ENCODE measurements at regions not wholly inside any gene's neighbourhood (a gene's known extent, or its start where the extent isn't known, plus 50 kb on each side); places are given as distances from the start of the nearest gene placed in this dataset.

DNA sequence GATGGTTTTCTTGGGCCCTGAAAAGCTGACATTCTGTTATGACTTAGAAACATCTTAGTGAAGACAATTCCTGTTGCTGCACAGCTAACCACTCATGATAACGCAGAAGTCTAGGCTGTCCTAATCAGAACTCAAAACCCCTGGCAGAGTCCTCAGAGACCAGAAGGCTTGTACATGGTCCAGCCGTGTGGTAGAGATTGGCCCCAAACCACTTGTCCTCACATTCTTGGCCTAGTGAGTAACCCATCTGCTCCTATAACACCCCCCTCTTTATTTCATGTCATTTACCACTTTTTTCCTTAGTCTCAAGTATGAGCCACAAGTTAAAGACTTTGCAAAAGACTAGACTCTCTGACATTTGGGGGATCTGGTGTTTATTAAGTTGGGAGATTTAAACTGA lies 116.5 kb upstream of the ADAMTS18 start:
- DNase-seq (ENCODE audit: low read depth in 2 of 2, low spot score in 1 of 2) = no peak

DNA sequence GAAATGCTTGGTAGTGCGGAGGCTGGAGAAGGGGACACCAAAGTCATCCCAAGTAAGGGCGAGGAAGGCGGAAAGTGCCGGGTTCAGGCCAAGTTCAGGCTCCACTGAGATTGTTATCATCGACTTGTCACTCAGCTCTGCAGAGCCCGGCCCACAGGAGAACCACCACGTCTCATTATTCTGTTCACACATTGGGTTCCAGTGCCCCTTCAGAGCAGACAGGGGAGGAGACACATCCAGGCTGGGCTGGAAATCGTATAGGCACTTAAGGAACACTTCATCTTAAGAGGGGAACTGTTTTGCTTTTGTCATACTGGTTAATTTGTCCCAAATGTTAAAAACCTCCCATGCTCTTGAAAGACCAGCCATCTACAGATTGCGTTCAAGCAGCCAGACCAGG lies 118.3 kb upstream of the ADAMTS18 start:
- no peak for DNase-seq (ENCODE audit: low read depth in 2 of 2, low spot score in 1 of 2)

DNA sequence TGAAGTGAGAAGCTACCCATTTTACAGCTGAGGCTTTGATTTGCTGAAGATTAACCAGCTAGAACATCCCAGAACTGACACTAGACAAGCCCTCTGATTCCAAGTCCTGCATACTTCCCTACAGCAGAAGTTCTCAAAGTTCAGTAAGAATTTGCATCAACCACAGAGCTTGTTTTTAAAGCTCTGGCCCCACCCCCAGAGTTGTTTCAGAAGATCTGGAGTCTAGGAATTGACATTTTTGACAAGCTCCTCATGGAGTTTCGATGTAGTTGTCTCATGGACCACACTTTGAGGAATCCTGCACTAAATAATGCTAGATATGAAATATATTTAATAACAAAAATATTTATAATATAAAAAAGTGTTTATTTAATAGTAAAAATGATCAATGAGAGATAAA lies 120.3 kb upstream of the ADAMTS18 start:
- no peak for DNase-seq (ENCODE audit: low read depth in 2 of 2, low spot score in 1 of 2)

DNA sequence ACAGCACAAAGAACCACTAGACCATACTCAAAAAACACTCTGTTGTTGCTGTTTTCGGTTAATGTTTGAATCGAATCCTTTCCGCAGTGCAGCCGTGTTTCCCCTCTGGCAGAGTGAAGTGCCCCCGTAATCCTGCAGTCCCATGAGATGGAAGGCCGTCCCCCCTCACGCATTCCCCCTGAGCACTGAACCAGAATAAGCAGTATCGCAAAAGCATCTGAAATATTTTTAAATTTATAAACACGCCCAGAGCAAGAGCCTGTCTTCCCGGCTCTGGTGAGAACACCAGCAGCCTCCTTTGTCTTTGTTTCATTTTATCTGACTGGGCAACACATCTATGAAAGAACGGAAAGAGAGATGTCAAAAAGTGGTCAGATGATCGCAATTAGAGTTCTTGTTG lies 121.0 kb upstream of the ADAMTS18 start:
- DNase-seq (ENCODE audit: low read depth in 2 of 2, low spot score in 1 of 2) = no peak

DNA sequence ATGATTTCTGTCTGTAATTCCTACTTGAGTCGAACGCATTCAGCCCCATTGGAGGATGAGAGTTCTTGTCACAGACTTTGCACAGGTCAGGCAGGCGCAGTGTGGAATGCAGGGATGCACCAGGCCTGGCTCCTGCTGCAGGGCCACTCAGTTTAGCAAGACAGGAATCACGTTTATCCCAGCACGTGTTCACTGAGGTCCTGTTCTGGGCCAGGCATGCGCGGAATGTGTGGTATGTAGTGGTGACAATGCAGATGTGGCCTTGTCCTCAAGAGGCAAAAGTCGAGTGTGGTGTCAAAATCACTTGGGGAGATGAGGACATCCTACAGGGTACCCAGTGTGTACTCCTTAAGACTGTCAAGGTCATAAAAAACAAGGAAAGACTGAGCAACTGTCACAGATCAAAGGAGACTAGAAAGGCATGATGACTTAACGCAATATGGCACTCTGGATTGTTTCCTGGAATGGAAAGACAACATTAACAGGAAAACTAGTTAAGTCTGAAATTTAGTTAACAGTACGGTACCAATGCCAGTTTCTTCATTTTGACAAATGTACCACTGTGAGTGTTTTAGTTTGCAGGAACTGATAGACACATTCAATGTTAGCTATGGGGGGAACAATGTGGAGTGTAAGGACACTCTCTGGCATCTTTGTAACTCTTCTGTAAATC lies 121.5 kb upstream of the ADAMTS18 start:
- DNase-seq (ENCODE audit: low read depth in 2 of 2, low spot score in 1 of 2) = no peak

DNA sequence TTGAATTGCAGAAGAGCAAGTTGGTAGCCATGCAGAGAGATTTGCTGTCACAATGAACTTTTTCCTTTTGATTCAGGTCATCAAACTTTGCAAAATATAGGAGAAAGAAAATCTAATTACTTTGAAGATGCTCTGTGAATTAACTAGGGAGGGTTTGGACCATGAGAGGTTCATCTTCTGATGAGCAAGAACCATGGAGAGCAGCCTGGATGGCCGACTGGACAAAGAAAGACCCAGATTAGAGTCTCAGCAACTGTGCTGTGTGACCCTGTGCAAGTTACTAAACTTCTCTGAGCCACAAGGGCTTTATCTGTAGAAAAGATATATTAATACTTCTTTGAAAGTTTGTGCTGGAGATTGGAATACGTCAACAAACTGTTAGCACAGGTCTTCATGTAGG lies 122.6 kb upstream of the ADAMTS18 start:
- DNase-seq (ENCODE audit: low read depth in 2 of 2, low spot score in 1 of 2) = no peak

DNA sequence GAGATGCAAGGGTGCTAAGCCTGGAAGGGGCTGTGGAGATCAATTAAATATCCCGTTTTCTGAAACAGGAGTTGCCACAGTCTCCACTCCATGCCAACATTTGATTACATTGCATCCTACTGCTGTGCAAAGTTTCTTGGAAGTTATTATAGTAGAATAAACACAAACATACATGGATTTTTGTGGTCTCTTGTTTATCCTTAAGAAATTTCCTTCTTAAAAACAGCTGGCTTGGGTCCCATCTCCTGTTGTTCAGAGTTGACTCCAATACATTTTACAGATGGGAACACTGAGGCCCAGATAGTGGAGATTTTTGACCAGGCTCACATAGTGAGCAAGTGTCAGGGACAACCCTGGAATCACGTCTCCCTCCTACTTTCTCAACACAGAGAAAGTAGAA lies 124.0 kb upstream of the ADAMTS18 start:
- DNase-seq (ENCODE audit: low read depth in 2 of 2, low spot score in 1 of 2) = no peak

DNA sequence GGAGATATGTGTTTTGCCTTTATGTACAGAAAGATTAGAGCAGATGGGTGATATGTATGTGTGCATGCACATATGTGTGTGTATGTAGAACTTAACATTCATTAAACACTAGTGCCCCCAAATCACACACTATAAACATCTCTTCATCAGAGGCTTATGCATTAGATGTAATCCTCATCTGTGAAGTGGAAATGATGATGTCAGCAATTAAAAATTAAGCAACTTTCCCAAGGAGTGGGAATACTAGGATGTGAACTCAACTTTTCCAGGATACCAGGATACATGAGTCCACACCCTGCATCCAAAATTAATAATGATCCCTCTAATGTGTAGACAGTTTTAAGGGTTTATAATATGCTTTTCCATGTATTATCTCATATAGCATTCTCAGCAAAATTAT lies 127.7 kb upstream of the ADAMTS18 start:
- no peak for DNase-seq (ENCODE audit: low read depth in 2 of 2, low spot score in 1 of 2)

DNA sequence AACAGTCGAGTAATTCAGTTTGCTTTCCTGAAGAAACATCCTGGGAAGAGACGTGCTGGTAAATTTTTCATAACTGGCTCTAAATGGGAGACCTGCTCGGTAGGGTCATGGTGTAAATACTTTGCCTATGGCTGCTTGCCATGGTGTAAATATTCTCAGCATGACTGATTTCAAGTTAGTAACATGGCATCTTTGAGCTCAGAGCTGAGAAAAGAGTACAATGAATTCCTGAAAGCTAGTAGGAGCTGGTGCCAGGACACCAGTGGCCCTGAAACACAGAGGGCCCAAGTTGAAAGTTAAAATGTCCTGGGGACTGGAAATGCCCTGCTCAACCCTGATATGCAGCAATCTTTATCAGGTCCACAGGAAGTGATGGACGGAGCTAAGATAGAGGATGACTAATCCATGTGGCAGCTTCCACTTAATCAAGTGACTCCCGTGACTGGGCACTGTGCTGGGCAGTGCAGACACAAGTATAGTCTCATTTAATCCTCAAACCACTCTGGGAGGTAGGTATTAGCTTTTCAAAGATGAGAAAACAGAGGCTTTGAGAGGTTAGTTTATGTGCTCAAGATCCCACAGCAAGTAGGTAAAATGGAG lies 130.1 kb upstream of the ADAMTS18 start:
- no peak for DNase-seq (ENCODE audit: low read depth in 2 of 2, low spot score in 1 of 2)

DNA sequence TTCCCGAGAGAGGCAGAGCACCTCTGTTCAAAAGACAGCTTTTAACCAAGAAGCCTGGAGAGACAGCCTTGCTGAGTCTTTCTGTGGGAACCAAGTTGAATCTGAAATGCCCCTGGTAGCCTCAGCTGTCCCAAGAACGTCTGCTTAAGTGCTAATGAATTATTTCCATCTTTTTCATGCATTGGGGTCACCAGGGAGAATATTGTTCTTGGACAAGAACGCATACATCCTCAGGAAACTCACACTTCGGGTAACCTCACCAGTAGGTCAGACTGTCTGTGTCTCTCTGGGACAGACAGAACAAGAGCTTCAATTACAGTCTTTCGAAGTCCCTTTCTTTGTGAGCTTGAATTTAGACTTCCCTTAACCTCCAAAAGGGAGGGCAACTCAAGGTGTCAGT lies 134.6 kb upstream of the ADAMTS18 start:
- DNase-seq (ENCODE audit: low read depth in 2 of 2, low spot score in 1 of 2) = no peak

DNA sequence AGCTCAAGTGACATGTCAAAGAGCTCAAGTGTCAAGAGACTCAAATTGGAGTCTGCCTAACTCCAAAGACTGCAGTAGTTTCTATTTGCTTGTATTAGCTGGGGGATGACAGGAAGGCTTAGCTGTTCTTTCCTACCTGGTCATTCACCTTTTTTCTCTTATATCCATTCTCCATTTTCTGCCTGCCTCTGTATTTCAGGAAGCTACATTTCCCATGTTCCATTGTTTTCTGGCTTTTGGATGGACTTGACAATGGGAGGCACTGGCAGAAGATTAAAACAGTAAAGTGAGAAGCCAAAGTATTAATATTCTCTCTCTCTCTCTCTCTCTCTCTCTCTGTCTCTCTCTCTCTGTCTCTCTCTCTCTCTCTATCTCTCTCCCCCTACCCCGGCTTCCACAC lies 135.7 kb upstream of the ADAMTS18 start:
- DNase-seq (ENCODE audit: low read depth in 2 of 2, low spot score in 1 of 2) = no peak

DNA sequence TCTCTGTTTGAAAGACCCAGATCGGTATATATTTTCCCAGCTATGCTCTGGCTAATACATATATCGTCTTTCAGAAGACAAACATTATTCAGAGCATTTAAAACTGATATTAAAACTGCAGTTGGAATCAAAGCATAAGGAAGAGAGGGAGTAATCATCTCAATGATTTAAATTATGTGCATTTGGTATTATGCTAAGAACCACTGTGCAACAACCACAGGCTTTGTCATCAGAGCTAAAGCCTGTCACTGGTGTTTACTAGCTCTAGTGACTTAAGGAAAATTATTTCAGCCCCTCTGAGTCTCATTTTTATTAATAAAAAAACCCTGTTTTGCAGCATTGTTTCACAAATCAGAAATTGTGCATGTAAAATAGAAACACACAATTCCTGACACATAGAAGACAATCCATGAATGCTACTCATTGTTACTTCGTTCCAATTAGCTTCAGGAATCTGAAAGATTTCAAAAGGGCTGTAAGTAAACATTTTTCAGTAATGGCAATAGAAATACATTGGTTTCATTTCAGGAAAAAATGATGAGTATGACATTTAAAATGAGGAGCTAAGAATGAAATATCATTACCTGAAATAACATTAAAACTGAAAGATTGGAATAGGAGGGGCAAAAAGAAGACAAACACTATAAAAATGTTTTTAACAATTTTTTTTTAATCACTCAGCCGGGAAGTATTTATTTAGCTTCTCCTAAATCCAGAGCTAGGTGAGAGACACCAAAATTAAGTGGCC lies 136.5 kb upstream of the ADAMTS18 start:
- no peak for DNase-seq (ENCODE audit: low read depth in 2 of 2, low spot score in 1 of 2)

DNA sequence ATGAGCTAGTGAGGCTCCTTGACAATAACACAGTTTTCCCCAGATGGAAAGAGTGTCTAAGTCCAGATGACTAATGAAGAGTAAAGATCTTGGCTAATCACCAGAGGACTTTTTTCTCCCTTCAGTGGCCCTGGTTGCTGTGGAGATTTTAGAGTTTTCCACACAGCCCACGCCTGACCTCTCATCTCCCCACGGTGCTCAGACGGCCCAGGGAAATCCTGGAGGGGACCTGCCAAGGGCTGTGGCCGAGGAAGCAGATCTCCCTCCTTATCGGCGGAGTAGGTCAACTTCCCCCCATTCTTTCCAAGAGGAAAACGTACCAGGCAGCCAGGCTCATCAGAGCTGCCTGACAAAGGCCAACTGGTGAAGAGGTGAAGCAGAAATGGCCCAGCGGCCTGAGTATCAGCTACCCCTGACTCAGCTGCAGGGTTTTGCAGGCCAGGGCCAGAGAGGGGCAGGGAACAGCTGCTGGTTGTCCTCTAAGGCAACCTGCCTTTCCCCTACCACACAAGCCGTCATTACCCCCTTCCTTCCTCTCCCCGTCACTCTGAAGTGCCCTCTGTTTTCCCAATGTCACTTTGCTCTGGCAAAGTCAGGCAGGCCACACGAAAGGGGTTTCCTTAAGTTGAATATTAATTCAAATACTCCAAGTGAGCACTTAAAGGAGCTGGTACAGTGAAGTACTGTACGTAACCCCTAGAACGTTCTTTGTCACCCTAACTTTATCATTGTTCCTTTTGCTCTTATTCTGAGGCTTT lies 140.2 kb upstream of the ADAMTS18 start:
- no peak for DNase-seq (ENCODE audit: low read depth in 2 of 2, low spot score in 1 of 2)

DNA sequence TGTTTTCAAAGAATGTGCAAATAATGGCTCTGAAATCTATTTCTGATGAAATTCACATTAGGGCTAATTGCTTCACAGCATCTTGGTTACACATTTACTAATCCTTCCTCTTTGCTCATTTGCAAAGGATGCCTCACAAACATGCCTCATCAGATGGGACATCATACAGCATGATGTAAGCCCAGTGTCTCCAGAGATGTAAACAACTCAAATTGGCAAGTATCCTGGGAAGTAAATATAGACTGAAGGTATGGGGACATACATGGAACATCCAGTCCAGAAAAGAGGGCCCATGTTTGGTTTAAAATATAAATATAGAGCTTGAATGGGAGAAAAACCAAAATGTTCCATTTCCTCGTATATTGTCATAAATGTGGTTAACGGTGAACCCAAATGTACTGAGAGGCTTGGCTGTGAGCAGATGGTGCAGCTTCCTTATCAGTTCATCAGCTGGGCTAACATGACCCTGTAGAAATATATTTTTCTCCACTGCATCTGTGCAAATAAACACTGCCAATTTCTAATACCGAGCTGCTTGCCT lies 142.9 kb upstream of the NUDT7 start:
- DNase-seq (ENCODE audit: low read depth in 2 of 2, low spot score in 1 of 2) = no peak

DNA sequence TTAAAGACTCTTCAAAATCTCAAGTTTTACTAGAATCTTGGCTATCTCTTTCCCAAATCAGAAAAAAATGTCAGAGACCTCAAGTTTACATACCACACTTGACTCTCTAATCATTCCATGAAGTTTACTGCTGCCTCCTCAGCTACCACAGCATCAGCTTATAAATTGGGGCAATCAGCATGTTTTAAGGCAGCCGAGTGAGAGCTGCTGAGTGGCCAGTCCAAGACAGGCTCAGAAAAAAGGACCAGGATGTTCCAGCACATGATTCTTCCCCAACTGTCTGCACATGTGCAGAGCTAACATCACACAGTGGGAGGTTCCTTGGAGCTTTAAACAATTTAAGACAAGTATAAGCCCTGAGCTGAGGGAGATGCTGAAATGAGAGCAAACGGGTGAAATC lies 140.6 kb upstream of the NUDT7 start:
- DNase-seq (ENCODE audit: low read depth in 2 of 2, low spot score in 1 of 2) = no peak

DNA sequence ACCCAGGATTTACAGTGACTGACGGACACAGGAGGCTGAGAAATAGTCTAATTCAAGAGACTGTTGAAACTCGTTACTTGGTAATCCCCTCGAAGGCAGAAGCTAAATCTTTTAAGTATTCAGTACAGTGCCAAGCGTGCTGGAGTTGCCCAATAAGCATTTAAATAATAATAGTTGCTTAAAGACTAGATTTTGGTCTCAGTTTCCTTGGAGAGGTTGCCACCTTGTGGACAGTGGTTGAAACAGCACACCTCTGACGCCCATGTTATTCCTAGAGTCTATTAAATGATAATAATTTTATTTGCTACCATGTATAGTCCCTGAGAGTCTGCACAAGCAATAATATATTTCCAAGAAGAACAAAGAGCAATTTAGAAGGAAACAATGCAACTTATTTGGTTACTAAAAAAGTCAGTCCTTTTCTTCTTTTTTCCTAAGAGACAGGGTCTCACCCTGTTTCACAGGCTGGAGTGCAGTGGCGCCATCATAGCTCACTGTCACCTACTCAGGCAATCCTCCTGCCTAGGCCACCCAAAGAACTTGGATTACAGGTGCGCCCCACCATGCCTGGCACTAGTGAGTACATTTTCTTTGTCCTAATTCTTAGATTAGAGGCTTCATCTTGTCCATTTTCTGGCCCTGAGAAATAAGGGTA lies 138.0 kb upstream of the NUDT7 start:
- peak in 1 of 2 donors; percentile 5 for DNase-seq (ENCODE audit: low read depth in 2 of 2, low spot score in 1 of 2)

DNA sequence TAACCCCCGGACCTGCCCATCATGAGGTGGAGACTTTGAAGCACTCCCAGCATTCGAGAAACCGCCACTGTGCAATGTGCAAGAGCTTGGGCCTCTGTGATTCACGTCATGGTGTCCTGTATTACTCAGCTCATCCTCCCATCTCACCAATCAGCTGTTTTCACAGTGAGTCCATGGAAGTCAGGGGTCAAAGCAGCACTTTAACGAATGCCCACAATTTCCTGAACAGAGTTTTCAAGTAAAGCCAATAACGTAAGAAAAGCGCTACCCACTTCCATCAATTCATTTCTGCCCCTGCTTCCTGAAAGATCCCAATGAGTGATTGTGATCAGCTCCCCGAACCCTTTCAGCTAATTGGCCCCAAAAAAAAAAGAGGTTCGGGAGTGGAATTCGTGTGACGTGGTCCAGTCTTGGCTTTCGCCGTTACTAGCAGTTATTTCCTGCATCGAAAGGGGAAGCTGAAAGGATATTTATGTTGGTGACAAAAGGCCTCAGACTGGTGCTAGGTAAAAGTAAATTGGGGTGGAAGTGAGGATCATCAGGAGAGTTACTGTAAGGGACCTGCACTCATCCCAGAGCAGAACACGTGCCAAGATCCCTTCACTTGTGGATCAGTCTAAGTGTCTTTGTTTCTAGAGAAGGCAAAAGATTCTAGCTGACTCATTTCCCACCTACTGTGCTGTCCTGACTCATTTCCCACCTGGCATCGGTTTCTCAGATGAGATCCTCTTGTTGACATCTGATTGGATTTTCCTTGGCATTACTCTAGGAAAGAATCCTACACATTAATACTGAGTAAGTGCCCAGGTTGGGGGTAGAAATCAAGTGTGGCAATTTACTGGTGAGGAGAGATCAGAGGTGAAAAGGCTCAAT lies 136.7 kb upstream of the NUDT7 start:
- DNase-seq (ENCODE audit: low read depth in 2 of 2, low spot score in 1 of 2) = no peak

DNA sequence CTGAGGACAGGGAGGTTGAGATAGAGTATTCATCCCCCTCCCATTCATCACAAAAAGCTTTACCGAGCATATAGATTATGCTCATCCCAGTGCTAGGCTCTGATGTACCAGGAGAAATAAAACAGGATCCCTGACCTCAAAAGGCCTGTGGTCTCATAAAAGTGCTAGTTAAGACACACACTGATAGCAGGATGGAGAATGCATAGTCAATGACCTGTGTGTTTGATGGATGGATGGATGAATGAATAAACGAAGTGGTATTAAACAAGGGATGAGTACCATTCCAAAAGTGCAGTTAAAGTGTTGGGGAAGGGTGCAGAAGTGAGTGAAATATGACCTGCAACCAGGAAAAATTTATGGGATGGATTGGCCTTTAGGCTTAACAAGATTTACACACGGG lies 133.9 kb upstream of the NUDT7 start:
- DNase-seq (ENCODE audit: low read depth in 2 of 2, low spot score in 1 of 2) = no peak

DNA sequence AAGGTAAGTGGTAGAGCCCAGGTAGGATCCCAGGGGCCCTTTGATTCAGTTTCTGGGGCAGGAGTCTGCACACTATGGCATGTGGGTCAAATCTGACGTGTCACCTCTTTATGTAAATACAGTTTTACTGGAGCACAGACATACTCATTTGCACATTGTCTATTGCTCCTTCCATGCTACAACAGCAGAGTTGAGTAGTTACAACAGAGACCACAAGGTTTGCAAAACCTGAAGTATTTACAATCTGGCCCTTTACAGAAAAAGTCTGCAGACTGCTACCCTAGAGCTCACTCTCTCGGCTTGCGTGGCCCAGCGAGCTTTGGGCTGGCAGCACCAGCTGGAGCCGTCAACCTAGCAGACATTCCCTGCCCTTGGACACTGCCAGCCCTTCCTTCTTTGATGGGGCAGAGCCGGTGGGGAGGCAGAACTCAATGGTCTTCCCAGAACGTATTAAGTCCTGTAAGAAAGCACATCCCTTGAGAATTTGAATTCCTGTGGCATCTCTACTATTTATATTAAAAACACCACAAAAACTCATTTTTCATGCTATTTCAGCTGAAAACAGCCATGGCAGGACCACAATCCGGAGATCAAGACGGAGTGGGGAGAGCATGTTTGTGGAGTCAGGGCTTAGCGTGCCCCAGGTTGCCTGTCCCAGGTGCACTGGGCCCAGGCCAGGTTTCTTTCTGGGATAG lies 133.1 kb upstream of the NUDT7 start:
- DNase-seq (ENCODE audit: low read depth in 2 of 2, low spot score in 1 of 2) = no peak

DNA sequence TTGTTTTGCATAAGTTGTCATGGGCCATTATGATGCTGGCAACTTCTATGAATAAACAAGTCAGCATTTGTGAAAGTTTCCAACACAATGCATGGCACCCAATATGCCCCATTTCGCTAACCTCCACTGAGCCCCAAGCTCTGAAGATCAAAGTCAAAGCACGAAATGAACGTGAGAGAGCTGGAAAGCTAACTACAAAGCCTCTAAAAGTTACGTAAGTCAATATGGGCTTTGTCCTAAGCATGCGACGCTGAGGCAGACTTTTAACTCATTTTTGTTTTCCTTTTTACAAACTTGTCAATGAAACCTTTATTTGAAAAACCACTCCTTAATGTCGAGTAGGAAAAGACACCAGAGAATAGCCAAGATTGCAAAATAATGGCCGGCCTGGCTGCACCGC lies 131.6 kb upstream of the NUDT7 start:
- DNase-seq (ENCODE audit: low read depth in 2 of 2, low spot score in 1 of 2) = no peak
